OCI-LY7 (cell line): ENCODE measurements at regions not wholly inside any gene's neighbourhood (a gene's known extent, or its start where the extent isn't known, plus 50 kb on each side); places are given as distances from the start of the nearest gene placed in this dataset.

ENCODE experiments used
- BruUV-seq: library from RNA; stranded (reverse); fragments of 400-500 nt; replicated peaks from 2 replicates; lab custom pipeline; 2021; lab: Mats Ljungman, UMichigan
- CTCF ChIA-PET: fragments of 300-600 bp; sonication (Branson Sonifier 250); formaldehyde crosslinking; loops from one replicate; lab custom pipeline; 2022; ENCODE audit warnings: antibody characterized with exemption; ENCODE audit not compliant: unreplicated experiment; lab: Charles Lee
- POLR2A ChIA-PET: fragments of 300-600 bp; sonication (Branson Sonifier 250); formaldehyde crosslinking; loops from one replicate; lab custom pipeline; 2022; ENCODE audit warnings: antibody characterized with exemption; lab: Charles Lee
- DNase-seq: peaks from one replicate; pipeline ENCODE4 v3.0.0-alpha.2; 2015; ENCODE audit warnings: low spot score
- H2AFZ ChIP-seq: fragments of 200-600 bp; sonication (generic), shearing (Covaris generic); 2 replicates; pipeline ENCODE4 v1.6.1; 2014; ENCODE audit warnings: mild to moderate bottlenecking, antibody characterized with exemption, low read length, moderate library complexity
- H3K27ac ChIP-seq: fragments of 200-600 bp; sonication (generic); 2 replicates; pipeline ENCODE4 v1.5.1; 2014; ENCODE audit warnings: mixed run types, low read depth, mild to moderate bottlenecking, moderate library complexity, low read length, inconsistent platforms; ENCODE audit not compliant: poor library complexity, severe bottlenecking
- H3K36me3 ChIP-seq: fragments of 200-600 bp; sonication (generic); 2 replicates; pipeline ENCODE4 v1.6.1; 2014; ENCODE audit warnings: mild to moderate bottlenecking, antibody characterized with exemption, low read length, moderate library complexity, mixed read lengths; ENCODE audit not compliant: insufficient read depth
- H3K4me1 ChIP-seq: fragments of 200-600 bp; sonication (generic); 2 replicates; pipeline ENCODE4 v1.5.1; 2014; ENCODE audit warnings: mild to moderate bottlenecking, low read length; ENCODE audit not compliant: insufficient read depth, poor library complexity, severe bottlenecking
- H3K4me2 ChIP-seq: fragments of 200-600 bp; sonication (generic); 2 replicates; pipeline ENCODE4 v1.6.1; 2014; ENCODE audit warnings: mild to moderate bottlenecking, low read length
- H3K4me3 ChIP-seq: fragments of 200-600 bp; sonication (generic); 2 replicates; pipeline ENCODE4 v1.5.1; 2014; ENCODE audit warnings: mild to moderate bottlenecking, low read depth, low read length; ENCODE audit not compliant: poor library complexity, severe bottlenecking
- H3K79me2 ChIP-seq: fragments of 200-600 bp; sonication (generic); 2 replicates; pipeline ENCODE4 v1.6.1; 2016; ENCODE audit warnings: low read depth, mild to moderate bottlenecking, low read length, moderate library complexity, mixed read lengths; ENCODE audit not compliant: insufficient read depth
- H3K9me2 ChIP-seq: fragments of 200-600 bp; sonication (generic); 2 replicates; pipeline ENCODE4 v1.6.1; 2016; ENCODE audit warnings: mild to moderate bottlenecking, low read length, mixed read lengths; ENCODE audit not compliant: insufficient read depth
- H3K9me3 ChIP-seq: fragments of 200-600 bp; sonication (generic); 2 replicates; pipeline ENCODE4 v1.6.1; 2014; ENCODE audit warnings: mild to moderate bottlenecking, mixed run types, low read length, mixed read lengths
- H4K20me1 ChIP-seq: fragments of 200-600 bp; sonication (generic); 2 replicates; pipeline ENCODE4 v1.6.1; 2014; ENCODE audit warnings: mild to moderate bottlenecking, antibody characterized with exemption, low read length, moderate library complexity, mixed read lengths; ENCODE audit not compliant: insufficient read depth
- EZH2phosphoT487 ChIP-seq: fragments of 200-600 bp; sonication (generic); IDR thresholded peaks from 2 replicates; pipeline ENCODE4 v1.6.1; 2018; ENCODE audit warnings: low read depth, borderline replicate concordance, mild to moderate bottlenecking, mixed run types, antibody characterized with exemption, low read length, moderate library complexity, mixed read lengths
- intact Hi-C: fragments of 100-400 bp; cut with micrococcal nuclease; formaldehyde crosslinking; loops from one replicate; pipeline ENCODE4 v1.10.0; 2022; ENCODE audit not compliant: unreplicated experiment
- TF ChIP-seq, protein P1 (sequence below): fragments of 200-600 bp; sonication (generic); conservative IDR thresholded peaks from 2 replicates; pipeline ENCODE4 v1.5.1; 2014; ENCODE audit warnings: mild to moderate bottlenecking, antibody characterized with exemption, low read length, moderate library complexity, mixed read lengths

DNA sequence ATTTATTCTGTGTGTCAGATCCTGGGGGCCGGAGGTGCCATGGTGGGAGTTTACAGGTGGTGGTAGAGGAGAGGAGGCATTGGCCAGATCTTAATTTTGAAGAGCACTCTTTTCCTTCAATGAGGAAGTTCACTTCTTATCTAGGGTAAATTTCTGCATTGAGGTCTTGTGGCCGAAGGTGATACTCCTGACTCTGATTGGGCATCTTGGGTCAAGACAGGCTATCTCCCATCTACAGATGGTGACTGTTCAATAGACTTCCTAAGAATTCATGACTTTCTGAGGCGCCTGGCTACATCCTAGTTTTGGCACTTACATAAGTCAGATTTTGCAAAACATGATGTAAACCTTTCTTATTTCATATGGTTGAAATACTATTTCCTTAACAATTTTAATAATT is 135.2 kb downstream of the SUCLA2 start:
- H3K9me2 ChIP-seq, result no peaks in the 10 kb centered on the region
- no peak overlapping the region for H3K27ac ChIP-seq
- no peak for DNase-seq
- no peaks in the 10 kb centered on the region for H3K79me2 ChIP-seq
- intact Hi-C loops, result no loop called here
- H3K4me2 ChIP-seq, result no peak overlapping the region
- no peaks in the 10 kb centered on the region for H3K9me3 ChIP-seq
- CTCF ChIA-PET, result no interaction called here
- H4K20me1 ChIP-seq, result no peaks in the 10 kb centered on the region
- no peaks in the 10 kb centered on the region for H3K36me3 ChIP-seq
- no TSS peak for BruUV-seq
- TF ChIP-seq EZH2phosphoT487, result no peak
- TF ChIP-seq, protein P1, sequence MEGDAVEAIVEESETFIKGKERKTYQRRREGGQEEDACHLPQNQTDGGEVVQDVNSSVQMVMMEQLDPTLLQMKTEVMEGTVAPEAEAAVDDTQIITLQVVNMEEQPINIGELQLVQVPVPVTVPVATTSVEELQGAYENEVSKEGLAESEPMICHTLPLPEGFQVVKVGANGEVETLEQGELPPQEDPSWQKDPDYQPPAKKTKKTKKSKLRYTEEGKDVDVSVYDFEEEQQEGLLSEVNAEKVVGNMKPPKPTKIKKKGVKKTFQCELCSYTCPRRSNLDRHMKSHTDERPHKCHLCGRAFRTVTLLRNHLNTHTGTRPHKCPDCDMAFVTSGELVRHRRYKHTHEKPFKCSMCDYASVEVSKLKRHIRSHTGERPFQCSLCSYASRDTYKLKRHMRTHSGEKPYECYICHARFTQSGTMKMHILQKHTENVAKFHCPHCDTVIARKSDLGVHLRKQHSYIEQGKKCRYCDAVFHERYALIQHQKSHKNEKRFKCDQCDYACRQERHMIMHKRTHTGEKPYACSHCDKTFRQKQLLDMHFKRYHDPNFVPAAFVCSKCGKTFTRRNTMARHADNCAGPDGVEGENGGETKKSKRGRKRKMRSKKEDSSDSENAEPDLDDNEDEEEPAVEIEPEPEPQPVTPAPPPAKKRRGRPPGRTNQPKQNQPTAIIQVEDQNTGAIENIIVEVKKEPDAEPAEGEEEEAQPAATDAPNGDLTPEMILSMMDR, result no peak
- H2AFZ ChIP-seq, result no peak overlapping the region
- no peak overlapping the region for H3K4me3 ChIP-seq
- POLR2A ChIA-PET, result no interaction called here
- H3K4me1 ChIP-seq, result no peaks in the 10 kb centered on the region

DNA sequence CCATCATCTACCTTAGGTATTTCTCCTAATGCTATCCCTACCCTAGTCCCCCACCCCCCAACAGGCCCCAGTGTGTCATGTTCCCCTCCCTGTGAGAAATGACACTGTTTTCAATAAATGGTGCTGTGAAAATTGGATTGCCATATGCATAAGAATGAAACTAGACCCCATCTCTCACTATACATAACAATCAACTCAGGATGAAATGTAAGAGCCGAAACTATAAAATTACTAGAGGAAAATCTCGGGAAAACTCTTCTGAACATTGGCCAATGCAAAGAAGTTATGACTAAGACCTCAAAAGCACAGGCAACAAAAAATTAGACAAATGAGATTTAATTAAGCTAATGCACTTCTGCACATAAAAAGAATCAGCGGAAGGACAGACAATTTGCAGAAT is 138.2 kb downstream of the SUCLA2 start:
- intact Hi-C loops, result no loop called here
- TF ChIP-seq, protein P1, result no peak
- no peak for TF ChIP-seq EZH2phosphoT487
- Histone ChIP-seq H3K4me1 (no peaks in the 10 kb centered on the region), H3K4me2 (no peak overlapping the region), H3K27ac (no peak overlapping the region), H3K36me3 (no peaks in the 10 kb centered on the region), H2AFZ (no peak overlapping the region), H3K4me3 (no peak overlapping the region), H3K9me3 (no peaks in the 10 kb centered on the region), H3K79me2 (no peaks in the 10 kb centered on the region), H3K9me2 (no peaks in the 10 kb centered on the region), H4K20me1 (no peaks in the 10 kb centered on the region)
- DNase-seq, result no peak
- BruUV-seq, result no TSS peak
- ChIA-PET POLR2A (interaction anchor here (0.6 kb wide), 1 partner anchor 1037 kb away, joined by 4 read pairs; no protein-coding TSS in a partner anchor), CTCF (no interaction called here)

DNA sequence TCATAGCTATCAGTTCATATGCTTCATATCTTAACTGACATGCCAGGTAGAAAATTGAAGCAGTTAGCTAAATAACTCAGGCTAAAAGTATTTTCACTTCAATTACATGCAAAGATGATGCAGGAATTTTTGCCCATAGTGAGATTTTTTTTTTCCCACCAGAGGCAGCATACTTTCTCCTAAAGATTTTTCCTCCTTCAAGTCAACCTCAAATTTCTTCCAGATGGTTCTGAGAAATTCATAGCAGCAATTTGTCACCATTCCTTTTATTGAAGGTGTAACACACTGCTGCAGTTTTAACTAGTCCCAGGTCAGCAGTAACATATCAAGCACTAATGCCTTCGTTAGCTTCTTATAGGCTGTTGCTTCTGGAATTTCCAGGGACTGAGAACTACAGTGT is 141.9 kb downstream of the SUCLA2 start:
- H3K27ac ChIP-seq, result no peak overlapping the region
- H3K9me3 ChIP-seq, result no peaks in the 10 kb centered on the region
- H3K4me3 ChIP-seq, result no peak overlapping the region
- intact Hi-C loops, result no loop called here
- no peaks in the 10 kb centered on the region for H3K9me2 ChIP-seq
- ChIA-PET CTCF (no interaction called here), POLR2A (interaction anchor here (0.7 kb wide), 1 partner anchor 16 kb away, joined by 3 read pairs; no protein-coding TSS in a partner anchor)
- H3K4me1 ChIP-seq, result no peaks in the 10 kb centered on the region
- no peaks in the 10 kb centered on the region for H3K36me3 ChIP-seq
- no peak for TF ChIP-seq EZH2phosphoT487
- TF ChIP-seq, protein P1, result no peak
- H4K20me1 ChIP-seq, result no peaks in the 10 kb centered on the region
- no peak overlapping the region for H2AFZ ChIP-seq
- no TSS peak for BruUV-seq
- no peaks in the 10 kb centered on the region for H3K79me2 ChIP-seq
- DNase-seq, result no peak
- no peak overlapping the region for H3K4me2 ChIP-seq
